ENCODE measurements at regions not wholly inside any gene's neighbourhood (a gene's known extent, or its start where the extent isn't known, plus 50 kb on each side); places are given as distances from the start of the nearest gene placed in this dataset.
A peak's percentile ranks its signal among the peaks of the same experiment; 100 is the strongest.

DNA sequence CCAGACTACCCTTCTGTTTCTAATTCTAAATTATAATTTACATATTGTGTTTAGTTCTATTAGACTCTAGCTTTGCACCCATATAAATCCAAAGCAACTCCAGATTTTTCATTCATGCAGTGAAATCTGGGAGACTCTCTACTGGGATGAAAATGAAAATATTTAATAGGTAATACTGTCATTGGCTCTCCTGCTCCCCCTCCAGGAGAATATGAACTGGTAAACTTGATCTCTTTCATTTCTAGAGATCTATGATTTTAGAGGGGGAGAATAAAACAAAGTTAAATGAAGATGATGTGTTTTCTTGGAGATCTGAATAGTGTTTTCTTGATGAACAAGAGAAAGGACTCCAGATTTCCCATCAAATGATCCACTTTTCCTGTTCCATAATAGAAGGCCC lies 104.3 kb upstream of the TMCC3 start:
- TF ChIP-seq, protein P1, sequence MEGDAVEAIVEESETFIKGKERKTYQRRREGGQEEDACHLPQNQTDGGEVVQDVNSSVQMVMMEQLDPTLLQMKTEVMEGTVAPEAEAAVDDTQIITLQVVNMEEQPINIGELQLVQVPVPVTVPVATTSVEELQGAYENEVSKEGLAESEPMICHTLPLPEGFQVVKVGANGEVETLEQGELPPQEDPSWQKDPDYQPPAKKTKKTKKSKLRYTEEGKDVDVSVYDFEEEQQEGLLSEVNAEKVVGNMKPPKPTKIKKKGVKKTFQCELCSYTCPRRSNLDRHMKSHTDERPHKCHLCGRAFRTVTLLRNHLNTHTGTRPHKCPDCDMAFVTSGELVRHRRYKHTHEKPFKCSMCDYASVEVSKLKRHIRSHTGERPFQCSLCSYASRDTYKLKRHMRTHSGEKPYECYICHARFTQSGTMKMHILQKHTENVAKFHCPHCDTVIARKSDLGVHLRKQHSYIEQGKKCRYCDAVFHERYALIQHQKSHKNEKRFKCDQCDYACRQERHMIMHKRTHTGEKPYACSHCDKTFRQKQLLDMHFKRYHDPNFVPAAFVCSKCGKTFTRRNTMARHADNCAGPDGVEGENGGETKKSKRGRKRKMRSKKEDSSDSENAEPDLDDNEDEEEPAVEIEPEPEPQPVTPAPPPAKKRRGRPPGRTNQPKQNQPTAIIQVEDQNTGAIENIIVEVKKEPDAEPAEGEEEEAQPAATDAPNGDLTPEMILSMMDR (IDR thresholded peaks at IDR 0.05) = peak; percentile 18 to 23 (median 19)
- no peak for TF ChIP-seq POLR2A (IDR thresholded peaks at IDR 0.05)
